Neutrophil (primary cell): ENCODE measurements at regions not wholly inside any gene's neighbourhood (a gene's known extent, or its start where the extent isn't known, plus 50 kb on each side); places are given as distances from the start of the nearest gene placed in this dataset.
"Not testable (repeated sequence)": the region's sequence is repeated elsewhere in the genome, so short reads cannot be mapped to it uniquely, and the experiment has no call there.

Experiments used
- H3K27ac ChIP-seq: fragments of 200-600 bp; sonication (generic); 2 replicates; pipeline ENCODE4 v1.5.1; 2016; ENCODE audit warnings: mild to moderate bottlenecking, moderate library complexity
- H3K27me3 ChIP-seq: fragments of 200-600 bp; sonication (generic); 2 replicates; pipeline ENCODE4 v1.6.0; 2016; ENCODE audit warnings: mild to moderate bottlenecking
- H3K36me3 ChIP-seq: fragments of 200-600 bp; sonication (generic); 2 replicates; pipeline ENCODE4 v1.5.1; 2017
- H3K4me1 ChIP-seq, 2 experiments: fragments of 200-600 bp in 1 of 2; sonication (generic) in 1 of 2; 1 replicate in 1 of 2; 2 replicates in 1 of 2; pipeline versions ENCODE4 v1.5.1 to v1.6.1; 2013 to 2016; ENCODE audit warnings: low read depth in 1 of 2, low read length in 1 of 2, mild to moderate bottlenecking in 1 of 2, moderate library complexity in 1 of 2; ENCODE audit not compliant: control insufficient read depth in 1 of 2, insufficient read depth in 1 of 2
- H3K4me3 ChIP-seq, 2 experiments: fragments of 200-600 bp in 1 of 2; sonication (generic) in 1 of 2; 1 replicate in 1 of 2; 2 replicates in 1 of 2; pipeline ENCODE4 v1.5.1; 2013 to 2016; ENCODE audit warnings: low read depth in 1 of 2, low read length in 1 of 2, mild to moderate bottlenecking in 1 of 2, moderate library complexity in 1 of 2
- H3K9me3 ChIP-seq: fragments of 200-600 bp; sonication (generic); 2 replicates; pipeline ENCODE4 v1.5.1; 2016
- TF ChIP-seq, protein P1 (sequence below): fragments of 200-600 bp; sonication (generic); IDR thresholded peaks from 2 replicates; pipeline ENCODE4 v1.5.1; 2016; ENCODE audit warnings: antibody characterized with exemption

GRCh38 chr1:172941945-172942344, 108.8 kb downstream of the TNFSF18 start:
- no peaks in the 10 kb centered on the region for H3K27me3 ChIP-seq
- H3K4me1 ChIP-seq = no peaks in the 10 kb centered on the region

GRCh38 chr1:172943138-172943537, 107.6 kb downstream of the TNFSF18 start:
- not testable (repeated sequence) for H3K27me3 ChIP-seq, H3K9me3 ChIP-seq, H3K27ac ChIP-seq, H3K4me1 ChIP-seq, H3K36me3 ChIP-seq, H3K4me3 ChIP-seq

More at GRCh38 chr1:172941945-172942344, 108.8 kb downstream of the TNFSF18 start:
- H3K4me3 ChIP-seq = no peak overlapping the region
- TF ChIP-seq, protein P1, sequence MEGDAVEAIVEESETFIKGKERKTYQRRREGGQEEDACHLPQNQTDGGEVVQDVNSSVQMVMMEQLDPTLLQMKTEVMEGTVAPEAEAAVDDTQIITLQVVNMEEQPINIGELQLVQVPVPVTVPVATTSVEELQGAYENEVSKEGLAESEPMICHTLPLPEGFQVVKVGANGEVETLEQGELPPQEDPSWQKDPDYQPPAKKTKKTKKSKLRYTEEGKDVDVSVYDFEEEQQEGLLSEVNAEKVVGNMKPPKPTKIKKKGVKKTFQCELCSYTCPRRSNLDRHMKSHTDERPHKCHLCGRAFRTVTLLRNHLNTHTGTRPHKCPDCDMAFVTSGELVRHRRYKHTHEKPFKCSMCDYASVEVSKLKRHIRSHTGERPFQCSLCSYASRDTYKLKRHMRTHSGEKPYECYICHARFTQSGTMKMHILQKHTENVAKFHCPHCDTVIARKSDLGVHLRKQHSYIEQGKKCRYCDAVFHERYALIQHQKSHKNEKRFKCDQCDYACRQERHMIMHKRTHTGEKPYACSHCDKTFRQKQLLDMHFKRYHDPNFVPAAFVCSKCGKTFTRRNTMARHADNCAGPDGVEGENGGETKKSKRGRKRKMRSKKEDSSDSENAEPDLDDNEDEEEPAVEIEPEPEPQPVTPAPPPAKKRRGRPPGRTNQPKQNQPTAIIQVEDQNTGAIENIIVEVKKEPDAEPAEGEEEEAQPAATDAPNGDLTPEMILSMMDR = no peak
- no peaks in the 10 kb centered on the region for H3K9me3 ChIP-seq
- no peaks in the 10 kb centered on the region for H3K36me3 ChIP-seq
- no peak overlapping the region for H3K27ac ChIP-seq

GRCh38 chr1:172944931-172945330, 105.8 kb downstream of the TNFSF18 start:
- H3K9me3 ChIP-seq = no peaks in the 10 kb centered on the region
- TF ChIP-seq, protein P1 = no peak
- no peak overlapping the region for H3K4me3 ChIP-seq
- H3K36me3 ChIP-seq = no peaks in the 10 kb centered on the region
- H3K27me3 ChIP-seq = no peaks in the 10 kb centered on the region
- H3K27ac ChIP-seq = no peak overlapping the region
- no peaks in the 10 kb centered on the region for H3K4me1 ChIP-seq

GRCh38 chr1:172946814-172947507, 103.8 kb downstream of the TNFSF18 start:
- no peaks in the 10 kb centered on the region for H3K36me3 ChIP-seq
- H3K4me1 ChIP-seq = no peaks in the 10 kb centered on the region
- no peaks in the 10 kb centered on the region for H3K27me3 ChIP-seq
- H3K4me3 ChIP-seq = no peak overlapping the region
- no peaks in the 10 kb centered on the region for H3K9me3 ChIP-seq
- no peak overlapping the region for H3K27ac ChIP-seq
- TF ChIP-seq, protein P1 = no peak

DNA sequence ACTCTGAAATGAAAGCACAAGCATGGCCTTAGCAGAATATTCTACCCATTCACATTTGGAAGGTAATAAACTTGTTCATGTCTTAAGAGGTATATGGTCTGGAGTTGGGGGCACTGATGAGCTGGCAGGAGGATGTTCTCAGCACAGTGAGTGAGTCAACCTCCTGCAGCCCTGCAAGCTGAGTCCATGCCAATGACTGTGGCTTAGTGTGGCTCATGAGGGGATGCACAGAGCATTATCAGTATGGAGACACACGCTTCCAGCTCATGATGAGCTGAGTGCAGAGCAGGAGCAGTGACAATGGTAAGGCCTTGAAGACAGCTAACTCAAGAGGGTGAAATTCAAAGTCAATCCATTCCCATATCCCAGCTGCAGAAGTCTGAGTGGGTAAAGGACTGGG, 102.3 kb downstream of the TNFSF18 start:
- TF ChIP-seq, protein P1 = no peak
- Histone ChIP-seq H3K27me3 (no peaks in the 10 kb centered on the region), H3K4me1 (no peaks in the 10 kb centered on the region), H3K36me3 (no peaks in the 10 kb centered on the region), H3K27ac (no peak overlapping the region), H3K4me3 (no peak overlapping the region), H3K9me3 (no peaks in the 10 kb centered on the region)

DNA sequence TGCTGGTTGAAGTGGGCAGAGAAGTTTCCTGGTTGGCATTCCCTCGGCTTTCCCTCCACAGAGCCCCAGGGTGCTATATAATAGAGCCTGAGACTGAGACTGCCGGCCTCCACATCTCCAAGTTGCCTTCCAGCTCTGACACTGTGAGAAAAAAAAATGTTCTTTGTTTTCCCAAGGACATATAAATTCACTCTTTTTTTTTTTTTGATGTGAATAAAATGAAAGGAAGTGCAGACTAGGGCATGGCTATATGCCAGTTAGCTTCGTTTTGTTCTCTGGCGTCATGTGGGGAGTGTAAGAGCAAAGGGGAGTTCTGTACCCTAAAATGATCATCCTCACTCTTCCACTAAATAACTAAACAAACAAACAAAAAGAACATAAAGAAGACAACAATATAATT, 101.6 kb downstream of the TNFSF18 start:
- no peak overlapping the region for H3K4me3 ChIP-seq

More for the DNA sequence above, 101.6 kb downstream of the TNFSF18 start:
- TF ChIP-seq, protein P1 = no peak
- Histone ChIP-seq H3K4me1 (no peaks in the 10 kb centered on the region), H3K27ac (no peak overlapping the region), H3K36me3 (no peaks in the 10 kb centered on the region), H3K27me3 (no peaks in the 10 kb centered on the region), H3K9me3 (no peaks in the 10 kb centered on the region)
